ENCODE measurements at regions not wholly inside any gene's neighbourhood (a gene's known extent, or its start where the extent isn't known, plus 50 kb on each side); places are given as distances from the start of the nearest gene placed in this dataset.

GRCh38 chr9:16282216-16282615, 588.3 kb downstream of the BNC2 start:
- TF ChIP-seq CTCF (IDR thresholded peaks at IDR 0.05; ENCODE audit: low read length) (no peak), EZH2 (IDR thresholded peaks at IDR 0.05; ENCODE audit: borderline replicate concordance, low read length) (no peak)

Data from OCI-LY1 (cell line).